Fibroblast of lung (primary cell): ENCODE measurements at regions not wholly inside any gene's neighbourhood (a gene's known extent, or its start where the extent isn't known, plus 50 kb on each side); places are given as distances from the start of the nearest gene placed in this dataset.

ENCODE experiments used
- DNase-seq, 2 donors: peaks; one replicate each; pipeline versions ENCODE4 v3.0.0 to v3.0.0-alpha.2; 2010; ENCODE audit warnings: low read depth in 2 of 2
- H2AFZ ChIP-seq: 2 replicates; pipeline ENCODE4 v1.5.1; 2012; ENCODE audit warnings: low read length, control low read depth, inconsistent platforms
- H3K27ac ChIP-seq: 2 replicates; pipeline ENCODE4 v1.5.1; 2011; ENCODE audit warnings: low read length, control low read depth; ENCODE audit not compliant: insufficient read depth
- H3K27me3 ChIP-seq: 2 replicates; pipeline ENCODE4 v1.5.1; 2011; ENCODE audit warnings: mild to moderate bottlenecking, low read length; ENCODE audit not compliant: control insufficient read depth, insufficient read depth
- H3K36me3 ChIP-seq: 2 replicates; pipeline ENCODE4 v1.5.1; 2011; ENCODE audit warnings: low read length; ENCODE audit not compliant: control insufficient read depth, insufficient read depth
- H3K4me1 ChIP-seq: 2 replicates; pipeline ENCODE4 v1.5.1; 2011; ENCODE audit warnings: low read length; ENCODE audit not compliant: control insufficient read depth, insufficient read depth; ENCODE audit errors: extremely low read depth
- H3K4me2 ChIP-seq: 2 replicates; pipeline ENCODE4 v1.5.1; 2011; ENCODE audit warnings: low read length, control low read depth; ENCODE audit not compliant: insufficient read depth; ENCODE audit errors: extremely low read depth
- H3K4me3 ChIP-seq, 4 experiments: fragments of 200-600 bp in 1 of 4; sonication (generic) in 1 of 4; replicated peaks in 1 of 4; 2 replicates each; pipeline ENCODE4 v1.5.1; 2011 to 2016; ENCODE audit warnings: low read length in 4 of 4, low read depth in 3 of 4, mild to moderate bottlenecking in 3 of 4, control low read depth in 2 of 4, inconsistent platforms in 1 of 4, mixed read lengths in 1 of 4; ENCODE audit not compliant: insufficient read depth in 1 of 4; ENCODE audit errors: control extremely low read depth in 1 of 4
- H3K79me2 ChIP-seq: 2 replicates; pipeline ENCODE4 v1.5.1; 2012; ENCODE audit warnings: mild to moderate bottlenecking, low read length, inconsistent platforms; ENCODE audit not compliant: control insufficient read depth, insufficient read depth
- H3K9ac ChIP-seq: 2 replicates; pipeline ENCODE4 v1.5.1; 2011; ENCODE audit warnings: mild to moderate bottlenecking, low read length, control low read depth; ENCODE audit not compliant: insufficient read depth
- H3K9me3 ChIP-seq: 2 replicates; pipeline ENCODE4 v1.5.1; 2012; ENCODE audit warnings: low read depth, low read length; ENCODE audit not compliant: control insufficient read depth, insufficient read depth
- H4K20me1 ChIP-seq: 2 replicates; pipeline ENCODE4 v1.5.1; 2011; ENCODE audit warnings: low read length; ENCODE audit not compliant: control insufficient read depth, insufficient read depth; ENCODE audit errors: extremely low read depth
- CTCF ChIP-seq, 2 donors: IDR thresholded peaks in 1 of 2; conservative IDR thresholded peaks in 1 of 2; 1 replicate in 1 of 2; 2 replicates in 1 of 2; pipeline ENCODE4 v1.5.1; 2011 to 2012; ENCODE audit warnings: low read length in 2 of 2, control low read depth in 1 of 2, inconsistent platforms in 1 of 2, low read depth in 1 of 2, mild to moderate bottlenecking in 1 of 2
- EZH2 ChIP-seq: IDR thresholded peaks from 2 replicates; pipeline ENCODE4 v1.5.1; 2012; ENCODE audit warnings: low read length, control low read depth, mild to moderate bottlenecking; ENCODE audit errors: missing control alignments

DNA sequence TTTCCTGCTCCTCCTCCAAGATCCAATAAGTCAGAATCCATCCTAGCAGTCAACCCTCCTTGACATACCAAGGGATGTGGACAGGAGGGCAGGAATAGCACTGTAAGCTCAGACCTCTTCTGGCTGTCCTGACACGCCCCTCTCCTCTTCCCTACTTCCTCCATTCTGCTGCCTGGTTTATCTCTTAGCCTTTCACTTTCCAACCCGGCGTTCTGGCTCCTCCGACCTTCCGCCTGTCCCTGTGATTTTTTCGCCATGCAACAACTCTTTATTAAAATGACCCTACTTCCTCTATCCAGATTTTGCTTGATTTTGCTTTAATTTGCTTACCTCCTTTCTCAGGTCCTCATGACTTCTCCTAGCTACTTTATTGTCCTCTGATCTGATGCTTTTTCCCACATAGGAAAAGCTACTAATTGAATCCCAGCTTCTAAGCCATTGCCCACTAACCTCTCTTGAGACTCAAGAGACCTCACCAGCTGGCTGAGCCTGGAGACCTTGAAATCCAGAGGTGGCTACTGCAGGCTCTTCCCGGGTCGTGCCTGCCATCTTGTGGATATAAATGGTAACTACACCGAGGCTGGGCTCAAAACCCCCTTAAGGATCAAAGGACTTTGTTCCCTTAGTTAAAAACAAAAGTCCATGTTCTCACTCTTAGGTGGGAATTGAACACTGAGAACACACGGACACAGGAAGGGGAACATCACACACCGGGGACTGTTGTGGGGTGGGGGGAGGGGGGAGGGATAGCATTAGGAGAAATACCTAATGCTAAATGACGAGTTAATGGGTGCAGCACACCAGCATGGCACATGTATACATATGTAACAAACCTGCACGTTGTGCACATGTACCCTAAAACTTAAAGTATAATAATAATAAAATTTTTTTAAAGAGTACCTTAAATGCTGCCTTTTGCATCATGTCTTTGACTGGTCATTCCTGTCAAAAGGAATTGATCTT lies 139.4 kb downstream of the AKAIN1 start:
- H3K79me2 ChIP-seq = no peaks in the 10 kb centered on the region
- H3K36me3 ChIP-seq = no peaks in the 10 kb centered on the region
- no peaks in the 10 kb centered on the region for H3K9me3 ChIP-seq
- H3K4me3 ChIP-seq = no peak overlapping the region
- no peak for TF ChIP-seq EZH2
- peak; percentile 38 to 64 for TF ChIP-seq CTCF (conservative IDR thresholded peaks at IDR 0.05 in 1 of 2, IDR thresholded peaks at IDR 0.05 in 1 of 2; ENCODE audit: low read depth in 1 of 2, low read length in 2 of 2)
- no peak overlapping the region for H3K4me2 ChIP-seq
- no peak overlapping the region for H3K9ac ChIP-seq
- no peak overlapping the region for H3K27ac ChIP-seq
- no peaks in the 10 kb centered on the region for H3K4me1 ChIP-seq
- H4K20me1 ChIP-seq = no peaks in the 10 kb centered on the region
- no peaks in the 10 kb centered on the region for H3K27me3 ChIP-seq
- peak; percentile 26 to 43 for DNase-seq
- no peak overlapping the region for H2AFZ ChIP-seq

DNA sequence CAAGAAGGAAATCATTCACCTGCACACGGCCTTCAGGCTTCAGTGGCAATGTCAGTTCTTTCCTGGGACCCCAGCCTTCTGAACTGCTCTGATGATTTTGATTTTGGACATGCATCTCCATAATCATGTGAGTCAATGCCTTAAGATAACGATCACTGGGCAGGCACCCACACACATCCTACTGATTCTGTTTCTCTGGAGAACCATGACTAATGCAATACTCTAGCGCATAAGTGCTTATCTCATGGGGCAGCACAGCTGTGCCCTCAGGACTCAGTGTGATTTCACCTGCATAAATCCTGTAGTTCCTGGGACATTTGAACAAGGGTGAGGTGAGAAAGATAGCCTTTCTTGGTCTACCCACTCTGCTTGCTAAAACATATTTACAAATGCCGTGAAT lies 144.6 kb downstream of the AKAIN1 start:
- H3K4me2 ChIP-seq = no peak overlapping the region
- no peaks in the 10 kb centered on the region for H3K27me3 ChIP-seq
- no peaks in the 10 kb centered on the region for H3K4me1 ChIP-seq
- H2AFZ ChIP-seq = no peak overlapping the region
- H3K79me2 ChIP-seq = no peaks in the 10 kb centered on the region
- no peaks in the 10 kb centered on the region for H4K20me1 ChIP-seq
- H3K36me3 ChIP-seq = no peaks in the 10 kb centered on the region
- H3K4me3 ChIP-seq = no peak overlapping the region
- peak in 1 of 2 donors; percentile 6 for DNase-seq
- no peak overlapping the region for H3K9ac ChIP-seq
- H3K27ac ChIP-seq = no peak overlapping the region
- no peak for TF ChIP-seq CTCF (conservative IDR thresholded peaks at IDR 0.05 in 1 of 2, IDR thresholded peaks at IDR 0.05 in 1 of 2; ENCODE audit: low read depth in 1 of 2, low read length in 2 of 2)
- no peaks in the 10 kb centered on the region for H3K9me3 ChIP-seq

DNA sequence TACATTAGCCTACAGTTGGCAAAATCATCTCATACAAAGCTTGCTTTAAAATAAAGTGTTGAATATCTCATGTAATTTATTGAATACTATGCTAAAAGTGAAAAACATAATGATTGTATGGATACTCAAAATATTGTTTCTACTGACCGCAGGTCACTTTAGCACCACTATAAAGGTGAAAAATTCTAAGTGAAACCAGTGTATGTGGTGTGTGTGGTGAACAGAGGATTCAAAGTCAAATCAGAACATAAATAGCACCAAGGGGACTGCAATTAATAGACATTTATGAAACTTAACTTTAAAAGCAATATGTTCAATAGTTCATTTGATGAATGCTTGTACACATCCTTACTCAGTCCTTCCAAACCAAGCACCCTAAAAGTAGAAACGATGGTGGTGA lies 145.8 kb downstream of the AKAIN1 start:
- Histone ChIP-seq H4K20me1 (no peaks in the 10 kb centered on the region), H3K4me3 (no peak overlapping the region), H3K27me3 (no peaks in the 10 kb centered on the region), H3K4me2 (no peak overlapping the region), H3K4me1 (no peaks in the 10 kb centered on the region), H3K9ac (no peak overlapping the region), H3K27ac (no peak overlapping the region), H3K79me2 (no peaks in the 10 kb centered on the region), H3K36me3 (no peaks in the 10 kb centered on the region), H2AFZ (no peak overlapping the region), H3K9me3 (no peaks in the 10 kb centered on the region)
- DNase-seq = no peak
- TF ChIP-seq EZH2 (no peak), CTCF (conservative IDR thresholded peaks at IDR 0.05 in 1 of 2, IDR thresholded peaks at IDR 0.05 in 1 of 2; ENCODE audit: low read depth in 1 of 2, low read length in 2 of 2) (no peak)
